CD14-positive monocyte (primary cell): ENCODE measurements at regions not wholly inside any gene's neighbourhood (a gene's known extent, or its start where the extent isn't known, plus 50 kb on each side); places are given as distances from the start of the nearest gene placed in this dataset.

Source experiments
- DNase-seq, 3 donors: peaks; one replicate each; pipeline ENCODE4 v3.0.0-alpha.2; 2011 to 2022
- H2AFZ ChIP-seq: 2 replicates; pipeline ENCODE4 v1.6.0; 2012; ENCODE audit warnings: mild to moderate bottlenecking, low read depth, low read length, inconsistent platforms; ENCODE audit not compliant: insufficient read depth, poor library complexity, severe bottlenecking
- H3K27ac ChIP-seq, 2 donors: 1 replicate in 1 of 2; 2 replicates in 1 of 2; pipeline ENCODE4 v1.5.1; 2012 to 2013; ENCODE audit warnings: low read length in 2 of 2, control low read depth in 1 of 2, inconsistent platforms in 1 of 2, low read depth in 1 of 2, mild to moderate bottlenecking in 1 of 2
- H3K27me3 ChIP-seq, 2 donors: one replicate each; pipeline versions ENCODE4 v1.6.0 to v1.6.1; 2011 to 2013; ENCODE audit warnings: low read length in 2 of 2; ENCODE audit not compliant: control insufficient read depth in 2 of 2, insufficient read depth in 2 of 2
- H3K36me3 ChIP-seq, 2 donors: replicated peaks in 1 of 2; 1 replicate in 1 of 2; 2 replicates in 1 of 2; pipeline versions ENCODE4 v1.5.1 to v1.6.1; 2012 to 2013; ENCODE audit warnings: low read length in 2 of 2, control low read depth in 1 of 2, inconsistent platforms in 1 of 2, mild to moderate bottlenecking in 1 of 2; ENCODE audit not compliant: insufficient read depth in 2 of 2, control insufficient read depth in 1 of 2
- H3K4me1 ChIP-seq, 2 donors: 1 replicate in 1 of 2; 2 replicates in 1 of 2; pipeline versions ENCODE4 v1.5.1 to v1.6.1; 2012 to 2013; ENCODE audit warnings: low read length in 2 of 2, control low read depth in 1 of 2, inconsistent platforms in 1 of 2, mild to moderate bottlenecking in 1 of 2, moderate library complexity in 1 of 2; ENCODE audit not compliant: insufficient read depth in 2 of 2, control insufficient read depth in 1 of 2
- H3K4me2 ChIP-seq: replicated peaks from 2 replicates; pipeline ENCODE3; 2012; ENCODE audit warnings: low read length, moderate library complexity, mild to moderate bottlenecking; ENCODE audit not compliant: poor library complexity, severe bottlenecking; ENCODE audit errors: extremely low read depth
- H3K4me3 ChIP-seq, 3 experiments: fragments of 200-600 bp in 1 of 3; sonication (generic) in 1 of 3; replicated peaks in 1 of 3; 1 replicate in 2 of 3; 2 replicates in 1 of 3; pipeline ENCODE4 v1.5.1; 2011 to 2013; ENCODE audit warnings: low read length in 3 of 3, mild to moderate bottlenecking in 3 of 3, control low read depth in 2 of 3, low read depth in 2 of 3, inconsistent platforms in 1 of 3, moderate library complexity in 1 of 3
- H3K79me2 ChIP-seq: 2 replicates; pipeline ENCODE4 v1.6.0; 2012; ENCODE audit warnings: mild to moderate bottlenecking, control low read depth, inconsistent platforms, low read length, moderate library complexity; ENCODE audit not compliant: insufficient read depth
- H3K9ac ChIP-seq: 2 replicates; pipeline ENCODE4 v1.6.0; 2017; ENCODE audit warnings: low read length, mild to moderate bottlenecking; ENCODE audit not compliant: insufficient read depth, poor library complexity, severe bottlenecking
- H3K9me3 ChIP-seq, 2 donors: replicated peaks in 1 of 2; 1 replicate in 1 of 2; 2 replicates in 1 of 2; pipeline versions ENCODE4 v1.5.1 to v1.6.1; 2012 to 2013; ENCODE audit warnings: low read length in 2 of 2, control low read depth in 1 of 2; ENCODE audit not compliant: control insufficient read depth in 1 of 2, insufficient read depth in 1 of 2
- H4K20me1 ChIP-seq: 2 replicates; pipeline ENCODE4 v1.6.0; 2012; ENCODE audit warnings: mild to moderate bottlenecking, low read length, control low read depth, moderate library complexity; ENCODE audit not compliant: insufficient read depth
- H3K27ac Mint-ChIP-seq, 7 donors: one replicate each; pipeline ENCODE4 v1.8.0; 2020; ENCODE audit warnings: mild to moderate bottlenecking in 7 of 7, mixed read lengths in 7 of 7, moderate library complexity in 6 of 7, inconsistent platforms in 2 of 7
- H3K27me3 Mint-ChIP-seq, 3 donors: one replicate each; pipeline ENCODE4 v1.8.0; 2021 to 2022; ENCODE audit warnings: low read depth in 3 of 3, mild to moderate bottlenecking in 3 of 3, mixed read lengths in 3 of 3, moderate library complexity in 3 of 3, inconsistent platforms in 1 of 3
- H3K36me3 Mint-ChIP-seq, 2 donors: one replicate each; pipeline ENCODE4 v1.8.0; 2020; ENCODE audit warnings: mixed read lengths in 2 of 2, inconsistent platforms in 1 of 2, mild to moderate bottlenecking in 1 of 2
- H3K4me1 Mint-ChIP-seq: one replicate; pipeline ENCODE4 v1.8.0; 2020; ENCODE audit warnings: mild to moderate bottlenecking, mixed read lengths
- H3K4me3 Mint-ChIP-seq, 2 donors: one replicate each; pipeline ENCODE4 v1.8.0; 2020; ENCODE audit warnings: mild to moderate bottlenecking in 2 of 2, mixed read lengths in 2 of 2, moderate library complexity in 1 of 2
- H3K9me3 Mint-ChIP-seq, 7 donors: one replicate each; pipeline ENCODE4 v1.8.0; 2020 to 2022; ENCODE audit warnings: mixed read lengths in 7 of 7, mild to moderate bottlenecking in 6 of 7, moderate library complexity in 6 of 7, inconsistent platforms in 2 of 7
- CTCF ChIP-seq: fragments of 200-600 bp; IDR thresholded peaks from one replicate; pipeline ENCODE4 v1.8.0; 2022; ENCODE audit warnings: antibody characterized with exemption, mild to moderate bottlenecking
- WGBS: methylation state at CpG from one replicate; pipeline ENCODE4 v1.1.5; 2013; ENCODE audit warnings: missing lambda C conversion rate; ENCODE audit not compliant: insufficient coverage; 5-methylcytosine and 5-hydroxymethylcytosine counted together
- intact Hi-C, 2 donors: fragments of 100-400 bp; cut with micrococcal nuclease; formaldehyde crosslinking; loops; one replicate each; pipeline versions ENCODE4 v1.15.0 to v1.15.1; 2023

- H4K20me1 ChIP-seq = no peaks in the 10 kb centered on the region
- H3K4me2 ChIP-seq = no peak overlapping the region
- no peaks in the 10 kb centered on the region for H3K79me2 ChIP-seq
- no CpG with 5 or more reads among the region's 2 CpGs for WGBS
- Mint-ChIP-seq H3K4me3 (peak overlapping the region in 1 of 2 donors; percentile 8), H3K4me1 (no peaks in the 10 kb centered on the region), H3K9me3 (no peaks in the 10 kb centered on the region), H3K27ac (no peak overlapping the region), H3K27me3 (peaks cover 5 to 12% (median 12%) of the 10 kb centered on the region in 3 donors), H3K36me3 (no peaks in the 10 kb centered on the region)
- TF ChIP-seq CTCF = no peak
- H3K4me1 ChIP-seq = no peaks in the 10 kb centered on the region
- no peaks in the 10 kb centered on the region for H3K9me3 ChIP-seq
- H3K27ac ChIP-seq = no peak overlapping the region
- H2AFZ ChIP-seq = no peak overlapping the region
- H3K4me3 ChIP-seq = no peak overlapping the region
- no peak overlapping the region for H3K9ac ChIP-seq
- intact Hi-C loops = no loop called here
- peaks cover 0 to 4% of the 10 kb centered on the region in 2 donors for H3K27me3 ChIP-seq
- no peak for DNase-seq
- no peaks in the 10 kb centered on the region for H3K36me3 ChIP-seq
Observed at GRCh38 chr16:65994291-65994690, 372.2 kb upstream of the CDH5 start.

GRCh38 chr16:65991149-65991701 is 375.3 kb upstream of the CDH5 start:
- H3K4me3 ChIP-seq = no peak overlapping the region
- no peaks in the 10 kb centered on the region for H3K79me2 ChIP-seq
- no peak for DNase-seq
- Mint-ChIP-seq H3K36me3 (no peaks in the 10 kb centered on the region), H3K27me3 (peaks cover 4 to 11% (median 9%) of the 10 kb centered on the region in 3 donors), H3K4me3 (no peak overlapping the region), H3K4me1 (no peaks in the 10 kb centered on the region), H3K27ac (no peak overlapping the region), H3K9me3 (peaks cover 0 to 2% (median 0%) of the 10 kb centered on the region in 7 donors)
- WGBS = no CpG with 5 or more reads among the region's 1 CpG
- H3K27ac ChIP-seq = no peak overlapping the region
- TF ChIP-seq CTCF = no peak
- no peak overlapping the region for H2AFZ ChIP-seq
- no peaks in the 10 kb centered on the region for H3K9me3 ChIP-seq
- H3K4me2 ChIP-seq = no peak overlapping the region
- no peaks in the 10 kb centered on the region for H3K4me1 ChIP-seq
- H3K36me3 ChIP-seq = no peaks in the 10 kb centered on the region
- H3K9ac ChIP-seq = no peak overlapping the region
- intact Hi-C loops = no loop called here
- peaks cover 0 to 6% of the 10 kb centered on the region in 2 donors for H3K27me3 ChIP-seq
- H4K20me1 ChIP-seq = no peaks in the 10 kb centered on the region
